K562 (cell line): ENCODE measurements at regions not wholly inside any gene's neighbourhood (a gene's known extent, or its start where the extent isn't known, plus 50 kb on each side); places are given as distances from the start of the nearest gene placed in this dataset.

Experiments
- ATAC-seq: fragments of 200-7000 bp; cut with Tn5 transposase; 3 replicates; pipeline ENCODE4 v1.9.1; 2020; ENCODE audit warnings: moderate library complexity
- BruUV-seq: library from RNA; stranded (reverse); fragments of 400-500 nt; replicated peaks from 2 replicates; lab custom pipeline; 2021; lab: Mats Ljungman, UMichigan
- CTCF ChIA-PET: fragments of 300-600 bp; formaldehyde crosslinking; extraction: SDS; loops from one replicate; lab custom pipeline; 2021; ENCODE audit warnings: low intra/inter-chr PET ratio; lab: Yijun Ruan, JAX
- POLR2A ChIA-PET: fragments of 300-600, 350-650 bp; sonication (Branson Sonifier 250); formaldehyde crosslinking; extraction: SDS; loops from one replicate; lab custom pipeline; 2021; ENCODE audit warnings: antibody characterized with exemption, inconsistent platforms; lab: Yijun Ruan, JAX
- DNase-seq, 4 experiments: peaks; one replicate each; pipeline versions ENCODE4 v3.0.0 to v3.0.0-alpha.2; 2011 to 2018; ENCODE audit warnings: low spot score in 3 of 4, mixed read lengths in 3 of 4; ENCODE audit errors: extremely low read depth in 1 of 4
- FAIRE-seq: peaks from 2 replicates; lab custom pipeline; 2011; peaks lifted over from hg19 to GRCh38; lab: Jason Lieb, UNC
- H2AFZ ChIP-seq: 2 replicates; pipeline ENCODE4 v1.6.0; 2011; ENCODE audit warnings: low read depth, low read length, control low read depth, inconsistent platforms
- H3K27ac ChIP-seq: fragments of 200-600 bp; 3 replicates; pipeline ENCODE4 v1.8.0; 2011; ENCODE audit warnings: low read depth, mild to moderate bottlenecking, control low read depth, inconsistent platforms, low read length, moderate library complexity, mixed read lengths; ENCODE audit errors: extremely low read depth
- H3K27me3 ChIP-seq, 2 experiments: fragments of 300-600 bp in 1 of 2; 2 replicates in 1 of 2; 3 replicates in 1 of 2; pipeline versions ENCODE4 v1.6.0 to v1.8.0; 2011; ENCODE audit warnings: inconsistent platforms in 2 of 2, low read length in 2 of 2, mild to moderate bottlenecking in 1 of 2, mixed read lengths in 1 of 2, moderate library complexity in 1 of 2; ENCODE audit not compliant: control insufficient read depth in 2 of 2, insufficient read depth in 2 of 2
- H3K36me3 ChIP-seq: fragments of 300-600 bp; 3 replicates; pipeline ENCODE4 v1.8.0; 2011; ENCODE audit warnings: mild to moderate bottlenecking, low read length, inconsistent platforms; ENCODE audit not compliant: control insufficient read depth, insufficient read depth
- H3K4me1 ChIP-seq, 2 experiments: fragments of 200-600 bp in 1 of 2; replicated peaks in 1 of 2; 2 replicates in 1 of 2; 3 replicates in 1 of 2; pipeline versions ENCODE4 v1.5.1 to v1.8.0; 2011; ENCODE audit warnings: inconsistent platforms in 2 of 2, low read length in 2 of 2, mild to moderate bottlenecking in 1 of 2, mixed read lengths in 1 of 2, moderate library complexity in 1 of 2; ENCODE audit not compliant: control insufficient read depth in 2 of 2, insufficient read depth in 2 of 2
- H3K4me2 ChIP-seq: 2 replicates; pipeline ENCODE4 v1.6.1; 2011; ENCODE audit warnings: low read length, control low read depth, inconsistent platforms, mixed read lengths; ENCODE audit not compliant: insufficient read depth
- H3K4me3 ChIP-seq: fragments of 200-600 bp; sonication (generic), shearing (Covaris generic); 2 replicates; pipeline ENCODE4 v1.5.1; 2016; ENCODE audit warnings: control low read depth, inconsistent platforms
- H3K79me2 ChIP-seq: fragments of 200-600 bp; 3 replicates; pipeline ENCODE4 v1.8.0; 2011; ENCODE audit warnings: low read length, inconsistent platforms; ENCODE audit not compliant: control insufficient read depth, insufficient read depth
- H3K9ac ChIP-seq, 2 experiments: 2 replicates each; pipeline versions ENCODE4 v1.6.0 to v1.6.1; 2011; ENCODE audit warnings: low read depth in 2 of 2, low read length in 2 of 2, control low read depth in 1 of 2, inconsistent platforms in 1 of 2, mild to moderate bottlenecking in 1 of 2, mixed read lengths in 1 of 2; ENCODE audit not compliant: insufficient read depth in 1 of 2
- H3K9me1 ChIP-seq: one replicate; pipeline ENCODE4 v1.6.0; 2011; ENCODE audit warnings: inconsistent platforms, mild to moderate bottlenecking, low read length, moderate library complexity; ENCODE audit not compliant: control insufficient read depth, insufficient read depth
- H3K9me3 ChIP-seq: replicated peaks from 2 replicates; pipeline ENCODE4 v1.5.1; 2011; ENCODE audit warnings: low read depth, low read length, inconsistent platforms; ENCODE audit not compliant: control insufficient read depth, insufficient read depth
- H4K20me1 ChIP-seq: replicated peaks from 2 replicates; pipeline ENCODE4 v1.6.1; 2011; ENCODE audit warnings: low read length, inconsistent platforms, mixed read lengths; ENCODE audit not compliant: control insufficient read depth, insufficient read depth
- EWSR1 ChIP-seq: fragments of 450-650 bp; IDR thresholded peaks from 2 replicates; pipeline ENCODE4 v1.6.1; 2018; ENCODE audit warnings: borderline replicate concordance, mild to moderate bottlenecking, low read depth, moderate library complexity; ENCODE audit not compliant: partially characterized antibody
- GABPB2 ChIP-seq: fragments of 250-450 bp; sonication (Bioruptor Pico); conservative IDR thresholded peaks from 2 replicates; pipeline ENCODE4 v1.5.1; 2021; ENCODE audit warnings: mild to moderate bottlenecking
- KLF6 ChIP-seq: fragments of 250-450 bp; sonication (Bioruptor Pico); IDR thresholded peaks from 2 replicates; pipeline ENCODE4 v1.4.0; 2020; ENCODE audit warnings: mild to moderate bottlenecking, moderate library complexity, borderline replicate concordance
- TCFL5 ChIP-seq: fragments of 250-450 bp; sonication (Bioruptor Pico); conservative IDR thresholded peaks from 2 replicates; pipeline ENCODE4 v1.6.1; 2021; ENCODE audit warnings: mild to moderate bottlenecking, moderate library complexity, matching md5 sums
- ZC3H8 ChIP-seq: fragments of 450-650 bp; IDR thresholded peaks from 2 replicates; pipeline ENCODE4 v1.6.1; 2017
- ZKSCAN8 ChIP-seq: fragments of 200-800 bp; sonication (Bioruptor generic); IDR thresholded peaks from 2 replicates; pipeline ENCODE4 v1.6.1; 2016; ENCODE audit warnings: missing genetic modification characterization, missing compliant biosample characterization
- ZNF584 ChIP-seq: fragments of 200-800 bp; sonication (Bioruptor generic); IDR thresholded peaks from 2 replicates; pipeline ENCODE4 v1.6.1; 2016; ENCODE audit warnings: low read depth, mild to moderate bottlenecking, missing genetic modification characterization, missing compliant biosample characterization
- ZNF699 ChIP-seq: fragments of 250-450 bp; sonication (Bioruptor Pico); IDR thresholded peaks from 2 replicates; pipeline ENCODE4 v1.8.0; 2021; ENCODE audit warnings: mild to moderate bottlenecking, moderate library complexity; ENCODE audit not compliant: insufficient replicate concordance
- ZNF830 ChIP-seq: fragments of 250-450 bp; sonication (Bioruptor Pico); IDR thresholded peaks from 2 replicates; pipeline ENCODE4 v1.5.0; 2021; ENCODE audit warnings: mild to moderate bottlenecking
- WGBS: fragments of 100-300 bp; shearing (Covaris generic); methylation state at CpG from one replicate; pipeline ENCODE4 v1.1.6; 2016; ENCODE audit warnings: low coverage, mixed read lengths; ENCODE audit not compliant: insufficient coverage; ENCODE audit errors: missing lambda C conversion rate; 5-methylcytosine and 5-hydroxymethylcytosine counted together
- in situ Hi-C: fragments of 300-500 bp; cut with MboI; formaldehyde crosslinking; loops from 4 replicates; pipeline ENCODE4 v1.15.0; 2018; ENCODE audit warnings: inconsistent platforms, mixed read lengths
- intact Hi-C: fragments of 100-400 bp; cut with micrococcal nuclease; formaldehyde crosslinking; loops from 2 replicates; pipeline ENCODE4 v1.14.2; 2022
- TF ChIP-seq, protein P1 (sequence below), 2 experiments: IDR thresholded peaks in 1 of 2; conservative IDR thresholded peaks in 1 of 2; 2 replicates each; pipeline ENCODE4 v1.6.1; 2016; ENCODE audit warnings: low read depth in 2 of 2, mild to moderate bottlenecking in 1 of 2, missing compliant biosample characterization in 1 of 2, missing genetic modification characterization in 1 of 2, moderate library complexity in 1 of 2
- TF ChIP-seq, protein P2 (sequence below): IDR thresholded peaks from 2 replicates; pipeline ENCODE4 v1.6.1; 2012; ENCODE audit warnings: low read depth, low read length, improper control_type of control experiment, borderline replicate concordance
- TF ChIP-seq, protein P3 (sequence below): fragments of 450-650 bp; formaldehyde crosslinking; IDR thresholded peaks from 2 replicates; pipeline ENCODE4 v1.4.0; 2020; ENCODE audit warnings: mild to moderate bottlenecking, moderate library complexity

DNA sequence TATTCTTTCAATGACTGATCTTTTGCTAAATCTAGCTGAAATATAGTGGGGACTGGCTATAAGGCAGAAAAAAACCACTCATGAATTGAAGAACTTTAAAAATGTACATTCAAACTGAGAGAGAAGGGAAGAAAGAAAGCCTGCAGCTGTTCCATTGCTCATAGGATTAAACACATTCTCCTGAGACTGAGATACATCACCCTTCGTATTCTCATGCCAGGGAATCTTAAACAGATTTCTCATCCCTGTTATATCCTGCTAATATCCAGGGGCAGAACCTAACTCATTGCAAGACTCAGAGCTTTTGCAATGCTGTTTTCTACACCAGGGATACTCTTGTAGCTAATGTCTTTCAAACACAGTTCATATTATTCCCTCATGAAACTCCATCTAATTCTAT lies 67.2 kb upstream of the ACSS3 start:
- Histone ChIP-seq H3K27me3 (no peaks in the 10 kb centered on the region), H3K9me1 (no peaks in the 10 kb centered on the region), H3K4me2 (no peak overlapping the region), H3K79me2 (no peaks in the 10 kb centered on the region), H3K9me3 (peaks cover under 1% of the 10 kb centered on the region; the same call in 1 of the 2 replicates), H3K27ac (no peak overlapping the region), H3K36me3 (no peaks in the 10 kb centered on the region), H4K20me1 (no peaks in the 10 kb centered on the region), H3K9ac (no peak overlapping the region), H3K4me3 (no peak overlapping the region), H2AFZ (no peak overlapping the region), H3K4me1 (no peaks in the 10 kb centered on the region)
- no peak for ATAC-seq
- ChIA-PET CTCF (no interaction called here), POLR2A (no interaction called here)
- 0% methylated on average over 1 of the region's 1 CpG for WGBS
- in situ Hi-C loops (no loop called here), intact Hi-C loops (no loop called here)
- DNase-seq = no peak
- no TSS peak for BruUV-seq
- no peak for FAIRE-seq
- TF ChIP-seq ZKSCAN8 (CRISPR knock-in tag) (no peak), KLF6 (CRISPR knock-in tag) (no peak), ZNF584 (CRISPR knock-in tag) (no peak), GABPB2 (CRISPR knock-in tag) (no peak), ZNF830 (CRISPR knock-in tag) (no peak), ZNF699 (CRISPR knock-in tag) (no peak), ZC3H8 (no peak), EWSR1 (no peak), TCFL5 (CRISPR knock-in tag) (no peak)
- TF ChIP-seq, protein P1, sequence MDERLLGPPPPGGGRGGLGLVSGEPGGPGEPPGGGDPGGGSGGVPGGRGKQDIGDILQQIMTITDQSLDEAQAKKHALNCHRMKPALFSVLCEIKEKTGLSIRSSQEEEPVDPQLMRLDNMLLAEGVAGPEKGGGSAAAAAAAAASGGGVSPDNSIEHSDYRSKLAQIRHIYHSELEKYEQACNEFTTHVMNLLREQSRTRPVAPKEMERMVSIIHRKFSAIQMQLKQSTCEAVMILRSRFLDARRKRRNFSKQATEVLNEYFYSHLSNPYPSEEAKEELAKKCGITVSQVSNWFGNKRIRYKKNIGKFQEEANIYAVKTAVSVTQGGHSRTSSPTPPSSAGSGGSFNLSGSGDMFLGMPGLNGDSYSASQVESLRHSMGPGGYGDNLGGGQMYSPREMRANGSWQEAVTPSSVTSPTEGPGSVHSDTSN (CRISPR knock-in tag; IDR thresholded peaks at IDR 0.05; ENCODE audit: low read depth) = no peak
- TF ChIP-seq, protein P1 (tag; conservative IDR thresholded peaks at IDR 0.05; ENCODE audit: low read depth) = no peak
- TF ChIP-seq, protein P2, sequence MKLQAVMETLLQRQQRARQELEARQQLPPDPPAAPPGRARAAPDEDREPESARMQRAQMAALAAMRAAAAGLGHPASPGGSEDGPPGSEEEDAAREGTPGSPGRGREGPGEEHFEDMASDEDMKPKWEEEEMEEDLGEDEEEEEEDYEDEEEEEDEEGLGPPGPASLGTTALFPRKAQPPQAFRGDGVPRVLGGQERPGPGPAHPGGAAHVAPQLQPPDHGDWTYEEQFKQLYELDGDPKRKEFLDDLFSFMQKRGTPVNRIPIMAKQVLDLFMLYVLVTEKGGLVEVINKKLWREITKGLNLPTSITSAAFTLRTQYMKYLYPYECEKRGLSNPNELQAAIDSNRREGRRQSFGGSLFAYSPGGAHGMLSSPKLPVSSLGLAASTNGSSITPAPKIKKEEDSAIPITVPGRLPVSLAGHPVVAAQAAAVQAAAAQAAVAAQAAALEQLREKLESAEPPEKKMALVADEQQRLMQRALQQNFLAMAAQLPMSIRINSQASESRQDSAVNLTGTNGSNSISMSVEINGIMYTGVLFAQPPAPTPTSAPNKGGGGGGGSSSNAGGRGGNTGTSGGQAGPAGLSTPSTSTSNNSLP = no peak
- TF ChIP-seq, protein P3, sequence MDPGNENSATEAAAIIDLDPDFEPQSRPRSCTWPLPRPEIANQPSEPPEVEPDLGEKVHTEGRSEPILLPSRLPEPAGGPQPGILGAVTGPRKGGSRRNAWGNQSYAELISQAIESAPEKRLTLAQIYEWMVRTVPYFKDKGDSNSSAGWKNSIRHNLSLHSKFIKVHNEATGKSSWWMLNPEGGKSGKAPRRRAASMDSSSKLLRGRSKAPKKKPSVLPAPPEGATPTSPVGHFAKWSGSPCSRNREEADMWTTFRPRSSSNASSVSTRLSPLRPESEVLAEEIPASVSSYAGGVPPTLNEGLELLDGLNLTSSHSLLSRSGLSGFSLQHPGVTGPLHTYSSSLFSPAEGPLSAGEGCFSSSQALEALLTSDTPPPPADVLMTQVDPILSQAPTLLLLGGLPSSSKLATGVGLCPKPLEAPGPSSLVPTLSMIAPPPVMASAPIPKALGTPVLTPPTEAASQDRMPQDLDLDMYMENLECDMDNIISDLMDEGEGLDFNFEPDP (CRISPR knock-in tag) = no peak
